Naive B cell (primary cell): ENCODE measurements at regions not wholly inside any gene's neighbourhood (a gene's known extent, or its start where the extent isn't known, plus 50 kb on each side); places are given as distances from the start of the nearest gene placed in this dataset.

Source experiments
- ATAC-seq, 2 donors: fragments of 150-1000 bp; cut with Tn5 transposase; 2 replicates each; pipeline ENCODE4 v1.10.0; 2021; ENCODE audit warnings: low read depth in 2 of 2, mild to moderate bottlenecking in 2 of 2, moderate library complexity in 2 of 2
- DNase-seq: peaks from one replicate; pipeline ENCODE4 v3.0.0; 2022
- H3K27ac Mint-ChIP-seq, 6 donors: one replicate each; pipeline ENCODE4 v1.8.0; 2020 to 2022; ENCODE audit warnings: mild to moderate bottlenecking in 6 of 6, mixed read lengths in 6 of 6, moderate library complexity in 5 of 6, inconsistent platforms in 2 of 6
- H3K27me3 Mint-ChIP-seq, 3 donors: one replicate each; pipeline ENCODE4 v1.8.0; 2021 to 2022; ENCODE audit warnings: mixed read lengths in 3 of 3, mild to moderate bottlenecking in 1 of 3
- H3K36me3 Mint-ChIP-seq, 2 donors: one replicate each; pipeline ENCODE4 v1.8.0; 2020 to 2022; ENCODE audit warnings: mixed read lengths in 2 of 2, inconsistent platforms in 1 of 2, mild to moderate bottlenecking in 1 of 2
- H3K4me1 Mint-ChIP-seq, 3 donors: one replicate each; pipeline ENCODE4 v1.8.0; 2020 to 2022; ENCODE audit warnings: mixed read lengths in 3 of 3, inconsistent platforms in 1 of 3, mild to moderate bottlenecking in 1 of 3, moderate library complexity in 1 of 3
- H3K4me3 Mint-ChIP-seq, 8 donors: one replicate each; pipeline ENCODE4 v1.8.0; 2020 to 2022; ENCODE audit warnings: mild to moderate bottlenecking in 8 of 8, mixed read lengths in 8 of 8, moderate library complexity in 8 of 8, inconsistent platforms in 2 of 8
- H3K9me3 Mint-ChIP-seq, 7 donors: one replicate each; pipeline ENCODE4 v1.8.0; 2020 to 2022; ENCODE audit warnings: mixed read lengths in 7 of 7, mild to moderate bottlenecking in 5 of 7, inconsistent platforms in 2 of 7, moderate library complexity in 1 of 7

GRCh38 chr11:27204529-27204928 lies 158.5 kb downstream of the CCDC34 start:
- Mint-ChIP-seq H3K27me3 (peaks cover 4 to 14% (median 6%) of the 10 kb centered on the region in 3 donors), H3K27ac (no peak overlapping the region), H3K36me3 (no peaks in the 10 kb centered on the region), H3K9me3 (peaks cover 0 to 8% (median 0%) of the 10 kb centered on the region in 7 donors), H3K4me3 (no peak overlapping the region), H3K4me1 (no peaks in the 10 kb centered on the region)
- DNase-seq (no peak), ATAC-seq (no peak)

GRCh38 chr11:27203077-27203647 lies 159.9 kb downstream of the CCDC34 start:
- H3K4me1 Mint-ChIP-seq = no peaks in the 10 kb centered on the region
- H3K27me3 Mint-ChIP-seq = peaks cover 4 to 14% (median 6%) of the 10 kb centered on the region in 3 donors
- ATAC-seq (no peak), DNase-seq (no peak)
- H3K4me3 Mint-ChIP-seq = no peak overlapping the region
- H3K9me3 Mint-ChIP-seq = peaks cover 0 to 8% (median 0%) of the 10 kb centered on the region in 7 donors
- no peaks in the 10 kb centered on the region for H3K36me3 Mint-ChIP-seq
- H3K27ac Mint-ChIP-seq = no peak overlapping the region

- ATAC-seq (no peak), DNase-seq (no peak)
- H3K36me3 Mint-ChIP-seq = no peaks in the 10 kb centered on the region
- H3K27ac Mint-ChIP-seq = peak overlapping the region in 1 of 6 donors; percentile 12
- H3K4me1 Mint-ChIP-seq = no peaks in the 10 kb centered on the region
- no peak overlapping the region for H3K4me3 Mint-ChIP-seq
- peaks cover 4 to 14% (median 6%) of the 10 kb centered on the region in 3 donors for H3K27me3 Mint-ChIP-seq
- peaks cover 0 to 5% (median 0%) of the 10 kb centered on the region in 7 donors for H3K9me3 Mint-ChIP-seq
Measured at GRCh38 chr11:27201454-27202302, 161.1 kb downstream of the BBOX1 start.

- no peak overlapping the region for H3K4me3 Mint-ChIP-seq
- DNase-seq (no peak), ATAC-seq (no peak)
- H3K27me3 Mint-ChIP-seq = peaks cover 4 to 14% (median 6%) of the 10 kb centered on the region in 3 donors
- H3K4me1 Mint-ChIP-seq = no peaks in the 10 kb centered on the region
- no peaks in the 10 kb centered on the region for H3K36me3 Mint-ChIP-seq
- peak overlapping the region in 2 of 6 donors; percentile 12 for H3K27ac Mint-ChIP-seq
- peaks cover 0 to 5% (median 0%) of the 10 kb centered on the region in 7 donors for H3K9me3 Mint-ChIP-seq
Measured at GRCh38 chr11:27200779-27201453, 160.3 kb downstream of the BBOX1 start.

GRCh38 chr11:27196203-27196897 lies 155.7 kb downstream of the BBOX1 start:
- Mint-ChIP-seq H3K36me3 (no peaks in the 10 kb centered on the region), H3K4me1 (no peaks in the 10 kb centered on the region), H3K9me3 (peaks cover 0 to 4% (median 0%) of the 10 kb centered on the region in 7 donors), H3K27me3 (peaks cover 6 to 7% (median 7%) of the 10 kb centered on the region in 3 donors), H3K27ac (no peak overlapping the region), H3K4me3 (no peak overlapping the region)
- DNase-seq = no peak
- ATAC-seq = no peak

GRCh38 chr11:27195837-27196202 lies 155.2 kb downstream of the BBOX1 start:
- Mint-ChIP-seq H3K27ac (no peak overlapping the region), H3K9me3 (no peaks in the 10 kb centered on the region), H3K4me3 (no peak overlapping the region), H3K36me3 (no peaks in the 10 kb centered on the region), H3K27me3 (peaks cover 5 to 13% (median 12%) of the 10 kb centered on the region in 3 donors), H3K4me1 (no peaks in the 10 kb centered on the region)
- ATAC-seq = no peak
- no peak for DNase-seq

- no peaks in the 10 kb centered on the region for H3K4me1 Mint-ChIP-seq
- H3K4me3 Mint-ChIP-seq = no peak overlapping the region
- DNase-seq = no peak
- no peak overlapping the region for H3K27ac Mint-ChIP-seq
- H3K36me3 Mint-ChIP-seq = no peaks in the 10 kb centered on the region
- no peak for ATAC-seq
- no peaks in the 10 kb centered on the region for H3K9me3 Mint-ChIP-seq
- H3K27me3 Mint-ChIP-seq = peaks cover 11 to 17% (median 16%) of the 10 kb centered on the region in 3 donors
Measured at GRCh38 chr11:27194976-27195375, 154.4 kb downstream of the BBOX1 start.

GRCh38 chr11:27193434-27194225 lies 153.0 kb downstream of the BBOX1 start:
- Mint-ChIP-seq H3K4me3 (no peak overlapping the region), H3K4me1 (no peaks in the 10 kb centered on the region), H3K9me3 (no peaks in the 10 kb centered on the region), H3K27me3 (peaks cover 17 to 21% (median 17%) of the 10 kb centered on the region in 3 donors), H3K36me3 (no peaks in the 10 kb centered on the region), H3K27ac (no peak overlapping the region)
- DNase-seq (no peak), ATAC-seq (no peak)

- DNase-seq (no peak), ATAC-seq (no peak)
- Mint-ChIP-seq H3K9me3 (no peaks in the 10 kb centered on the region), H3K27ac (no peak overlapping the region), H3K4me3 (no peak overlapping the region), H3K4me1 (no peaks in the 10 kb centered on the region), H3K27me3 (peaks cover 25 to 32% (median 30%) of the 10 kb centered on the region in 3 donors), H3K36me3 (no peaks in the 10 kb centered on the region)
Measured at GRCh38 chr11:27192184-27192583, 151.6 kb downstream of the BBOX1 start.

GRCh38 chr11:27191639-27192038 lies 151.0 kb downstream of the BBOX1 start:
- Mint-ChIP-seq H3K27ac (no peak overlapping the region), H3K4me1 (no peaks in the 10 kb centered on the region), H3K36me3 (no peaks in the 10 kb centered on the region), H3K9me3 (no peaks in the 10 kb centered on the region), H3K27me3 (peaks cover 25 to 32% (median 30%) of the 10 kb centered on the region in 3 donors), H3K4me3 (no peak overlapping the region)
- DNase-seq (no peak), ATAC-seq (no peak)

GRCh38 chr11:27188696-27189095 lies 148.1 kb downstream of the BBOX1 start:
- no peak for DNase-seq
- Mint-ChIP-seq H3K4me3 (no peak overlapping the region), H3K9me3 (no peaks in the 10 kb centered on the region), H3K36me3 (no peaks in the 10 kb centered on the region), H3K4me1 (no peaks in the 10 kb centered on the region), H3K27ac (no peak overlapping the region), H3K27me3 (peaks cover 19 to 32% (median 30%) of the 10 kb centered on the region in 3 donors)
- no peak for ATAC-seq

GRCh38 chr11:27187848-27188621 lies 147.4 kb downstream of the BBOX1 start:
- H3K9me3 Mint-ChIP-seq = no peaks in the 10 kb centered on the region
- H3K36me3 Mint-ChIP-seq = no peaks in the 10 kb centered on the region
- H3K27ac Mint-ChIP-seq = no peak overlapping the region
- ATAC-seq (no peak), DNase-seq (no peak)
- peaks cover 19 to 32% (median 30%) of the 10 kb centered on the region in 3 donors for H3K27me3 Mint-ChIP-seq
- no peak overlapping the region for H3K4me3 Mint-ChIP-seq
- H3K4me1 Mint-ChIP-seq = no peaks in the 10 kb centered on the region
